ENCODE measurements at regions not wholly inside any gene's neighbourhood (a gene's known extent, or its start where the extent isn't known, plus 50 kb on each side); places are given as distances from the start of the nearest gene placed in this dataset.
"Not testable (repeated sequence)": the region's sequence is repeated elsewhere in the genome, so short reads cannot be mapped to it uniquely, and the experiment has no call there.

- not testable (repeated sequence) for TF ChIP-seq CTCF (conservative IDR thresholded peaks at IDR 0.05; ENCODE audit: low read length); EZH2phosphoT487 (IDR thresholded peaks at IDR 0.05; ENCODE audit: borderline replicate concordance, low read depth, low read length)
Measured at GRCh38 chr9:42269171-42269570, 85.7 kb downstream of the SPATA31A6 start.

Data from OCI-LY7 (cell line).